NCI-H748 treated with DMSO at 0.1 percent for 48 hours (cell line): ENCODE measurements at regions not wholly inside any gene's neighbourhood (a gene's known extent, or its start where the extent isn't known, plus 50 kb on each side); places are given as distances from the start of the nearest gene placed in this dataset.
"Not testable (repeated sequence)": the region's sequence is repeated elsewhere in the genome, so short reads cannot be mapped to it uniquely, and the experiment has no call there.

Source experiments
- DNase-seq: peaks from one replicate; lab custom pipeline; 2025; lab: John Stamatoyannopoulos, UW

GRCh38 chr5:156199045-156199444 lies 127.9 kb upstream of the SGCD start:
- DNase-seq: no peak

DNA sequence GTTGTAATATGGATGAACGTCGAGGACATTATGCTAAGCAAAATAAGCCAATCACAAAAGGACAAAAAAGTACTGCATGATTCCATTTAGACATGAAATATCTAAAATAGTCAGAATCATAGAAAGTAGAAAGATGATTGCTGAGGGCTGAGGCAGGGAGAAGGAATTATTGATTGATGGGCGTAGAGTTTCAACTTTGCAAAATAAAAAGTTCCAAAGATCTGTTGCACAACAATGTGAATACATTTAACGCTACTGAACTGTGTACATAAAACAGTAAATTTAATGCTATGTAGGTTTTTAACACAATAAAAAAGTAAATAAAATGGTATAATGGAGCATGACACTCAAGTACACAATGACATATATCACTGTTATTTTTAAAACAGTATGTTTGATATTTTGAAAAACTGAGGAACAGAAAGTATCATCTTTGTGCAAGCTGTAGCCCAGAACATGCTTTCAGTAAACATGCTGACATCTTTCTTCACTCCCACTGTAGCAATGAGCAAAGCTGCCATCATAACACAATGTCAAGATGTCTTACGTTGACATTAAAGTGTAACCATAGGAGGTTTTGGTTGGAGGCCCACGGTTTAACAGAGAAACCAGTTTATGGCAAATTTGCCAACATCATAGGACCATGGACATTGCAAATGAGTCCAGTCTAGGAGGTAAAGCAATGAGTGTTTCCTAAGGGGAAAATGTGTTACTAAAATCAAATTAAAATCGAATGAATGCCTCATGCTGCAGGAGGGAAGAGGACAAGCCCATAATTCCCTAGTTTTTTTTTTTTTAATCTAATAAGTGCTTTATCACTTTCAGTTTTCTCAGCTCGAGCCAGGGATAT lies 125.8 kb upstream of the SGCD start:
- no peak for DNase-seq

GRCh38 chr5:156201788-156202403 lies 125.1 kb upstream of the SGCD start:
- DNase-seq: no peak

- no peak for DNase-seq
These were observed 118.7 kb upstream of the SGCD start for GRCh38 chr5:156208271-156208670.

- no peak for DNase-seq
These were observed 108.4 kb upstream of the SGCD start for GRCh38 chr5:156218367-156219158.

DNA sequence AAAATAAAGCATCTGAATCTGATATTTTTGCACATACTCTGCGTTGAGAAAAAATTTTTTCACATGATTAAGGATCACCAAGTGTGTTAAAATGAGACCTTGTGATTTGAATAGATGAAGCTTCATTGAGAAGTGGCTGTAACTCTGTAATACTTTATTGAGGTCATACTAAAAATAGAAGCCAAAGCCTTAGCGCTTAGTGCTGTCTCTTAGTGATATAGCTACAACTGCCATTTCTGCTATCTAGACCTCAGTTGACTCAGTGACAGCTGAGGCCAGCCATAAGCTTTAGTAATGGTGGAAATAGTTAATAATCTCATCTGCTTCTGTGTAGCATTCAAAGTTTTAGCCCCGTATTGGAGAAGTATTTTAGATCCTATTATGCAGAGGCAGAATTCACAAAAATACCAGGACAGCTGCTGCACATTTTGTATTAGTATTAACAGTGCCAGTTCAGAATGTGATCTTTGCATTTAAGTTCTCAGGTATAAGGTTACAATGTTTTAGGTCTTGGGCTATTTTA lies 107.4 kb upstream of the SGCD start:
- no peak for DNase-seq

DNA sequence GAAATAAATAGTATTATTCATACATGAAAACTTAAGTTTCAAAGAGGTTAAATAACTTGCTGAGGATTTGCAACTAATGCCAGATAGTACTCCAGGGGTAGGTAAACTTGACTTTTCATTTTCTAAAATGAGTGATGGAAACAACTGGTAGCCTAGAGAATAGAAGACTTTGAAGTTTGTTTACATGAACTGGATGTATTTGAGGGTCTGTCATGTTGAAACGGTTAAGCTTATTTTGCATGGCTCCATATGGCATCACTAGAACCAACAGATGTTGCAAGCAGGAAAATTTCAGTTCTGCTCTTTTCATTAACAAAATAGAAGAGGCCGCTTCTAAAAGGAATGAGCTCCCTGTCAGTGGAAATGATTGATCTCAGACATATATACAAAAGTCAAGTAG lies 105.1 kb upstream of the SGCD start:
- no peak for DNase-seq

DNA sequence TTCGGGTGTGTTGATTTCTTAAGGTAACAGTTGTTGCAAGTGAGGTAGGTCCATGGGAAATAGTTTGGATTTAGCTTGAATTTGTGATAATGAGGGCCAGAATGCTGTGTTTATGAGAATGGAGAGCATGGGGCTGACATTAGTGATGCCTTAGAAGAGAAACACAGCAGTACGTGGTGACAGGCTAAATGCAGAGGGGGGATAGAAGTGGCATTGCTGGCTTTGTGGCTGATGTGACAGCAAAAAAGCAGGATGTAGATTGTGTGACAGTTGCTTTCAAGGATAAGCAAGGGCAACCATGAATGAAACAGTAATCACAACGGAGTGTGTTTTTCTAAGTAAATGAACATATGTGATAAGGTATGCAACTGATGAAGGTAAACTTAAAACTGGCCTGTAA lies 103.4 kb upstream of the SGCD start:
- DNase-seq: no peak

DNA sequence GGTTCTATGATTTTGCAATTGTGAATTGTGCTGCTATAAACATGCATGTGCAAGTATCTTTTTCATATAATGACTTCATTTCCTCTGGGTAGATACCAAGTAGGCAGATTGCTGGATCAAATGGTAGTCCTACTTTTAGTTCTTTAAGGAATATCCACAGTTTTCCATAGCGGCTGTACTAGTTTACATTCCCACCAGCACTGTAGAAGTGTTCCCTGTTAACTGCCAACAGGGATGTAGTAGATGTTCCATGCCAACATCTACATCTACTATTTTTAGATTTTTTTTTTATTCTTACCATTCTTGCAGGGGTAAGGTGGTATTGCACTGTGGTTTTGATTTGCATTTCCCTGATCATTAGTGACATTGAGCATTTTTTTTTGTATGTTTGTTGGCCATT lies 100.5 kb upstream of the SGCD start:
- DNase-seq: not testable (repeated sequence)

DNA sequence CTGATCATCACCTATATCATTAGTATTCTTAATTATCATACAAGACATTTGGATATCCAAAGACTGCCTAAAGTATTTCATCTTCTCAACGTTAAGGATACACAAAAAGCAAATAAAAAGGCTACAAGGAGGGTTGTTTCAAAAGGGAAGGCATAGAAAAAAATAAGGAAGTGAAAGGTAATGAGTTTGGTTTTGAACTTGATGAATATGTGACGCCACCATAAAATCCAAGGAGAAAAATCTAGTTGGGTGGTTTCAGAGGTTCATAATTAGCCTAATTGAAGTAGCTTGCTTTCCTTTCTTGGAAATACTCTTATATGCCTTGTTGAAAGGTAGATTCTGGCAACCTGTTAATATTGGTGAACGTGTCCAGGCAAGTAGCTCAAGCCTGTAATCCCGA lies 96.1 kb upstream of the SGCD start:
- no peak for DNase-seq

- DNase-seq: no peak
These were observed 94.6 kb upstream of the SGCD start for GRCh38 chr5:156232251-156232869.

GRCh38 chr5:156237361-156237760 lies 89.6 kb upstream of the SGCD start:
- DNase-seq: no peak

GRCh38 chr5:156239800-156240199 lies 87.2 kb upstream of the SGCD start:
- DNase-seq: no peak

GRCh38 chr5:156240414-156240813 lies 86.5 kb upstream of the SGCD start:
- no peak for DNase-seq

DNA sequence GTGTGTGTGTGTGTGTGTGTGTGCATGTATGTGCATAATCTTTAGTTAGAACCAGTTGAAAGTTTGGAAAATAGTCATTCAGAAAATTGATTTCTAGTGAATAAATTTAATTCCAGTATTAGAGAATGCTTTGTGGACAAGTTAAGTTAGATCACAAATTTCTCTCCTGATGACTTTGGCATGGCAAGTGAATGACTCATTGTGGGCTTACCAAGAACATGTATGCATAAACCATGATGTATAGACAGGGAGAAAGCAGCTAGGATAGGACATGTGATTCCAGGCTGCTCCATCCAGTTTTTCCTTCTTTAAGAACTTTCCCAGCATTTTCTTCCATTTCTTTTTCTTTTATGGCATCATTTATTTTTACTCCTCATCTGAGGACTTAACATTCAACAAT lies 85.7 kb upstream of the SGCD start:
- DNase-seq: no peak

DNA sequence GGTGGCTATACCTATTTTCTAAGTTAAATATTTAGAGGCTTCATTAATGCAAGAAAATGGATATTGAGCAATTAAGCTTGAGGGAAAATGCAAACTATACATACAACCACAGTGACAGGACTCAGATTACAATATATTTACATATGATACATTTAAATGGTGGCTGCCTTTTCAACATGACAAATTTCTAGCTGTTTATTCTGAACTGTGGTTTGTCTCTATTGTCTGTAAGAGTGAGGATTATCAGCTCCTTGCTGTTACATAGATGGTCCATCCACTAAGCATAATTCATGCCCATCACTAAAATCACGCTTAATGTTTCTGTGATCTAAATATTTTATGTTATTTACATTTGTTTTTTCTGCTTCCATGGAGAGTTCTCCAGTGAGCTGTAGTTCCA lies 81.1 kb upstream of the SGCD start:
- no peak for DNase-seq

DNA sequence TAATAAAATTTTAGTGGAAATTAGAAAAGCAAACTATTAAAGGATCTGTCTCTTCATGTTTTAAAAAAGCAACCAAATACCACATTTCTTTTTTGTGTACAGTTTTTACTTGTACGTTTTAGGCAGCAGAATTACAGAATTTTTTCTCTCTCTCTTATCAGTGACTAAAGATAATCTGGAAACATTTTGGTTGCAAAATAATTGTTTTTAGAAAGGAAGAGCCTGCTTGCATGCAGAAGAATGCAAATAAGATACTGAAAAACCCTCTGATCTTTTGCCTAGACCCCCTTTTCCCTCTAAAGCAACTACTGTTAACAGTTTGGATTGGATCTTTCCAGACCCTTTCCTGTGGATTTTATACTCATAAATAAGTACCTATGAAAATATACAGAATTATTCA lies 75.9 kb upstream of the SGCD start:
- no peak for DNase-seq

DNA sequence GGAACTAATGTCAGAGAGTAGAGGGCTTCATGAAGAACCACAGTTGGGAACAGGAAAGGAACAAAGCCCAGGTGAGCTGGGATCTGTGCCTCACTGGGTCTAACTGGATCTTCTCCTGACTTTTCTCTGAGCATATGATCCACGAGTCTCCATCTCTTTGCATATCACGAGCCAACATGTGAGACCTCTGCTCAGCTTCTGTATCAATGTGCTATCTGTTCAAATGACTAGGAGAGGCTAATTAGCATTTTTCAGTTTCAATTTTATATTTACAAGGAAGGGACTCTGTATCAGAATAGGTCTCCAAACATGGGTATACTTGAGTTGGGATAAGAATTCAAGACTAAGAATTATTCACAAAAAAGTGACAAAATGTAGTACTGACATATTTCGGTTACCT lies 73.8 kb upstream of the SGCD start:
- no peak for DNase-seq

DNA sequence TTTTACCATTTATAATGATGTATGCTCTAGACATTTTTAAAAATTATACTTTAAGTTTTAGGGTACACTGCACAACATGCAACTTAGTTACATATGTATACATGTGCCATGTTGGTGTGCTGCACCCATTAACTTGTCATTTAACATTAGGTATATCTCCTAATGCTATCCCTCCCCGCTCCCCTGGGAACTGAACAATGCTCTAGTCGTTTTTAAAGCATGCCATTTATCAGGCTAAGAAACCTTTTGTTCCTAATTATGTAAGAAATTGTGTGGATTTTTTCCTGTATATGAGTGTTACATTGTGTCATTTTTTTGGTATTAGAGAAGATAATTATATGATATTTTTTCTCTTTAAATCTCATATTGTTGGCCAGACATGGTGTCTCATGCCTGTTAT lies 72.8 kb upstream of the SGCD start:
- DNase-seq: no peak

- DNase-seq: no peak
These were observed 70.3 kb upstream of the SGCD start for GRCh38 chr5:156256642-156257041.

GRCh38 chr5:156258934-156259333 lies 68.0 kb upstream of the SGCD start:
- DNase-seq: no peak

DNA sequence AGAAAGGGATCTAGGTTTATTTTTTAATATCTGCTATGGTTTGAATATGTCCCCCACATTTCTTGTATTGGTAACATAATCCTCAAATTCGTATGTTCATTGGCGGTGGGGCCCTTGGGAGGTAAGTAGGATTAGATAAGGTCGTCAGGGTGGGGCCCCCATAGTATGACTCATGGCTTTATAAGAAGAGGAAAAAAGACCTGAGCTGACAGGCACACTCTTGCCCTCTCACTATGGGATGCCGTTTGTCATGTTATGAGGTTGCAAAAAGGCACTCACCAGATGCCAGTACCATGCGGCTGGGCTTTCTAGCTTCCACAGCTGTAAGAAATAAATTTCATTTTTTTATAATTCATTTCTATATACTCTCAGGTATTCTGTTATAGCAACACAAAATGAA lies 67.3 kb upstream of the SGCD start:
- no peak for DNase-seq
